ENCODE measurements at regions not wholly inside any gene's neighbourhood (a gene's known extent, or its start where the extent isn't known, plus 50 kb on each side); places are given as distances from the start of the nearest gene placed in this dataset.

DNA sequence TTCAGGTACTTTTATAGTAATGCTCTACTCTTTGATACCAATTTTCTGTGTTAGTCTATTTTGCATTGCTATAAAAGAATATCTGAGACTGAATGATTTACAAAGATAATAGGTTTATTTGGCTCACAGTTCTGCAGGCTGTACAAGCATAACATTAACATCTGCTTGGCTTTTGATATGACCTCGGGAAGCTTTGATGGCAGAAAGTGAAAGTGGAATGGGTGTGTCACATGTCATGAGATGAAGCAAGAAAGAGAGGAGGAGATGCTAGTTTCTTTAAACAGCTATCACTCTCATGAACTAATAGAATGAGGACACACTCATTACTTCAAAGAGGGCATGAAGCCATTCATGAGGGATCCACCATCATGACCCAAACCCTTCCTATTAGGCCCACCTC, 270.9 kb upstream of the IL12B start:
- DNase-seq, result no peak

GRCh38 chr5:159602434-159602833, 272.1 kb upstream of the IL12B start:
- DNase-seq, result no peak

- no peak for DNase-seq
Observed at GRCh38 chr5:159605585-159605984, 275.3 kb upstream of the IL12B start.

- no peak for DNase-seq
Observed at GRCh38 chr5:159609359-159609758, 279.1 kb upstream of the IL12B start.

- DNase-seq, result no peak
Observed at GRCh38 chr5:159610966-159611579, 280.8 kb upstream of the IL12B start.

DNA sequence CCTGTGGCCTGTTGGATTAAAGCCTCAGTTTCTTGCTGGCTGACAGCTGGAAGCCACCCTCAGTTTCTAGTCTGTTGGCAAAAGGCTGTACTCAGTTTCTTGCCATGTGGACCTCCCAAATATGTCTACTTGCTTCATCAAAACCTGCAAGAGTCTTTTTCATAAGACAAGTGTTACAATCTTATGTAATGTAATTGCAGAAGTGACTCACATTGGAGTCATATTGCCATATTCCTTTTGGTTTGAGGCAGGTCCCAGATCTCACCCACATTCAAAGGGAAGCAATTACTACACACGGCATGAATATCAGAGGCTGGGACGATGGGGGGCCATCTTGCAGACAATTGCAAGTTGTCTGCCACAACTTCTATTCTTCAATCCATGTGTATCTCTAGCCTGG, 286.7 kb upstream of the IL12B start:
- no peak for DNase-seq

DNA sequence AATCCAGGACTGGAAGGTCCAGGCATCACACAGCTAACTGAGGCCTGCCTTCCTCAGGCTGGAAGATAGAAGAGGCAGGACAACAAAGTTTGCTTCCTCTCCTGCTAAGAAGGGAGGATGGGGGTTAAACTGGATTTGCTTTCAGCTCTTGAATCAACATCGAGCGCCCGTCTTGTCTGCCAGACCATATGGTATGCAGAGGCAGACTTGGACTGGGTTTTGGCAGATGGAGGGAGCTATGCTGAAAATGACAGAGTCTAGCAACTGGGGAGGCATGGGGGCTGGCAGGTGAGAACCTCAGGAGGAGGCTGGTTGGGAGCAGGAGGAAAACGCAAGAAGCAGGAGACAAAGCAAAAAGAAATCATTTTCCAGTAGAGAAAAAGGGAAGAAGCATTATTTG, 289.5 kb upstream of the IL12B start:
- no peak for DNase-seq

DNA sequence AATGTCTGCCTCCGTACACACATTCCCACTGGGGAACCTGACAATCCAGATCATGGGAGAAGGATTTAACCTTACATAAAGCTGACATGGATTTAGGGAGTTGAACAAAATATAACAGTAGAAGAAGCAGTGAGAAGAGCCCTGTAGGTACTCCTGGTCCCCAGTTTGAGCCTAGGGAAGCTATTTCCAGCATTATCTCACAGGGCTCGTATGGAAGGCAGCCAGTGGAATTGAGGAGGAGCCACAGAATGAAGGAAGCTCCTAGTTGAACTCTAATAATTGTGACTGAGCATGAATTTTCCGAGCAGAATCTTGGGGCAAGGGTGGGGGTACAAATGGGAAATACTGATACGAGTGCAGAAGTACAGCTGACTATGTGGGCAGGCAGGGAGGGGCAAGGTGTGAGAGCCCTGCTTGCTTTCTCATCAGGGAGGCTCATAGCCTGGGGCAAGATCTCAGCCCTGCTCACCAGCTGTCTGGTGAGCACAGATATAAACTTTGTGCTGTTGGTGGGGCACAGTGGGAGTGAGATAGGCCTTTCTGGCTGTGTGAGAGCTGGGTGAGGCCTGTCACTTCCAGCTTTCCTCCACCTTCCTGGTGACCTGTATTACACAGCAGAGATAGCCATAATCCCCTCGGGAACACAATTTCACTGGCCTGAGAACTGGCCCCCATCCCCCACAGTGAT, 290.7 kb upstream of the IL12B start:
- DNase-seq, result peak in 2 of 3 experiments; percentile 17 to 66

DNA sequence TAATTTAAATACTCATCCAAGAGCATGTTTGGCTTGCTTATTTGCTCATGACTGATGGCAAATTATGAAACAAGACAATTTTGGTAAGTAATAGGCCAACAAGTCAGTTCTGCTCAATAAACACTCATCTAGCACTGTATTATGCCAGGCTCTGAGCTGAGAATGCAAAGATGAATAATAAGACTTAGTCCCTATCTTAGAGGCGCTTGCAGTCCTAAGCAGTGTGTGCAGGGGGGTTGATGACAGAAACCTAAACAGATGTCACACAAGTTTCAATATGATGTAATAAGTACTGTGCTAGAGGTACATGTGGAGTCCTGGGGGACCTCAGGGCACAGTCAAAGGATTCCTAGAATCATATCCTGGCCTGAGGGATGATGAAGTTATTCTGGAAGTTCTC, 287.6 kb upstream of the ADRA1B start:
- DNase-seq, result no peak

DNA sequence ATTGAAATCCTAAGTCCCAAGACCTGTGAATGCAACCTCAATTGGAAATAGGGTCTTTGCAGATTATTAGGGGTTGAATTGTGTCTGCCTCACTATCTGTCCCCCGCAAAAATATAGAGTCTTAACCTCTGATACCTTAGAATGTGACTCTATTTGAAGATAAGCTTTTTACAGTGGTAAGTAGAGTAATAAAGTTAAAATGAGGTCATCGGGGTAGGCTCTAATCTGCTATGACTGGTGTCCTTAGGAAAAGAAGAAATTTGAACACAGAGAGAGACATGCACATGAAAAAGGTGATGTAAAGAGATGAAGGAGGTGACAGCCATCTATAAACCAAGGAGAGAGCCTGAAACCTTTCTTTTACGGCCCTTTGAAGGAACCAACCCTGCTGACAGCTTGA, 287.1 kb upstream of the ADRA1B start:
- DNase-seq, result no peak

DNA sequence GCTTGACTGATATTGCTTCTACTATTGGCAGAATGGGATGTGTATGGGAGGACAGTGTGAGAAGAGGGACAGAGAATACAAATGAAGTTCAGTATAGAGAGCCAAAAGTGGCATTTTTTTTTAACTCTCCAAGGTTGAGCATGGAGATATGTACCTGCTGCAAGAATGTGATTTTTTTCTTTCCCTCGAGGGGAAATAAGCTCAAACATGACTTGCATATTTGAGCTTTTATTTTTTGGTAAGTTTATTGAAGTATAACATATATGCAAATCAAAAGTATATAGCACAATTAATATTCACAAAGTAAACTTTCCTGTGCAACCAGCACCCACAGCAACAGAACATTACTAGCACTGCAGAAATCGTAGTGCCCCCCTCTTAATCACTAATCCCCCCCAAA, 285.7 kb upstream of the ADRA1B start:
- DNase-seq, result no peak

DNA sequence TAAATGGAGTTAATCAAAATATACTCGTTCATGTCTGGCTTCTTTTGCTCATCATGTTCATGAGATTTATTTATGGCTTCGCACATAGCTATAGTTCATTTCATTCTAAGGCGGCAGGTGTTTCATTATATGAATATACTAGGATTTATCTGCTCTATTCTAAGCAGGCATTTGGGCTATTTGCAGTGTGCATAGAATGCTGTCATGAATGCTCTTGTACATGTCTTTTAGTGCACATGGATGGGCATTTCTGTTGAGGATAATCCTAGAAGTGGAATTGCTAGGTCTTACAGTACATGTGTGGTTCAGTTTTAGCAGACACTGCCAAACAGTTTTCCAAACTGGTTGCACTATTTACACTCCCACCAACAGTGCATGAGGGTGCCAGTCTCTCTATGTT, 285.3 kb upstream of the ADRA1B start:
- DNase-seq, result no peak

- no peak for DNase-seq
Observed at GRCh38 chr5:159632866-159633265, 283.4 kb upstream of the ADRA1B start.

DNA sequence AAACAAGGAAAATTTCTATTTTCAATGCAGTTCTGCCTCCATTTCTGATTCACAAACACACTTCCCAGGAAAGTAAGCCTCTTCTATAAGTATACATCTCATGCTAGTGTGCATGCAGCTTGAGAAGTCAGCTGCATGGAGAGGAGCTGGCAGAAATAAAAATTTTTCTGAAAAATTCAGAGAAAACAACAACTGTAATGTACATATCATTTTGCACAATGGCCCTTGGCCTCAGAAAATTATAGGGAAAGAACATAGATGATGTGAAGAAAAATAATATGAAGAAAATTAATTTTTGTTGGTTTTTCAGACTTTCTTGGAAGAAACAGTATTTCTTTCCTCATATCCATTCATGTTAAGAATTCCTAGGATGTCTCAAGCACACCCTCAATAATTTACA, 277.8 kb upstream of the ADRA1B start:
- DNase-seq, result no peak

GRCh38 chr5:159638954-159639559, 277.2 kb upstream of the ADRA1B start:
- DNase-seq, result no peak

DNA sequence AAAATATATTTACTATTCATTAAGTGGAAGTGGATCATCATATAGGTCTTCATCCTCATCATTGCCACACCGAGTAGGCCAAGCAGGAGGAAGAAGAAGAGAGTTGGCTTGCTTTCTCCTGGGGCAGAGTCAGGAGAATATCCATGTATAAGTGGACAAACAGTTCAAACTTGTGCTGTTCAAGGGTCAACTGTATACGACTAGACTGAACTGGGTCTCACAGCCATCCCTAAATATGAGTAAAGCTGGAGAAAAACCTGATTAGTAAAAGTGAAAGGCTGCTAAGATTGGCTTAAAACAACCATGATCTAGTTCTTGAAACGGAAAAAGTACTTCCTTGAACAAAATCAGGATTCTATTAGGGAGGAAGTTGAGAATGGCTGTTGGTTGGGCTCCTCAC, 276.7 kb upstream of the ADRA1B start:
- no peak for DNase-seq

DNA sequence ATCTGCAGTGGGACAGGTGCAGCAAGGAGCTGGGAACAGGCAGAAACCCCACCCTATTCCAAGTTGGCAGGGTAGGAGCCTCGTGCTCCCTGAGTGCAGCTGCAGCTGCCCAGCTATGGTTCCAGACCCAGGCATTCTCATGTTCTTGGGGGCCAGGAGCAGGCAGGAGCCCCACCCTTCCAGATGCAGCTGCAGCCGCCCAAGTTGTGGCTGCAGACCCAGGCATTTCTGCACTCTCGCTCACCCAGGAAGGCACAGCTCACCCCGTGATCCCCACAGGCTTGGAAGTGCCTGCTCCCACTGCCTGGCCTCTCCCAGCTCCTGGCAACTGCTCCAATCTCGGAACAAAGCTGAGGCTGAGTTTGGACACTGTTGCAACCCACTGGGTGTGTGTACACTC, 275.8 kb upstream of the ADRA1B start:
- DNase-seq, result no peak

DNA sequence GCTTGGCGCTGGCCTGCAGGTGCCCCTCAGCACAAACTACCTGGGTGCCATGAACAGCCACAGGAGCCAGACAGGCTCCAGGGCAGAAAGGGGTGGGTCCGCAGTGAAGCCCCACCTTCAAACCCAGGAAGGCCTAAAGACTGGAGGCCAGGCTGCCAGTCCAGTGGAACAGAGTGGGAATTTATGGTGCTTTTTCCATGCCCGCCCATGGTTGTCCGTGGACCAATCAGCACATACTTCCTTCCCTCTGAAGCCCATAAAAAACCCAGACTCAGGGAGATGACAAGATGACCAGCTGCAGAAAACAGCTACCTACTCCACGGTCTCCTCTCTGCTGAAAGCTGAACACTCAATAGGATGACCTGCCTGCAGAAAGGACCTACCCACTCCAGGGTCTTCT, 275.4 kb upstream of the ADRA1B start:
- no peak for DNase-seq

- no peak for DNase-seq
Observed at GRCh38 chr5:159641371-159642039, 274.8 kb upstream of the ADRA1B start.

DNA sequence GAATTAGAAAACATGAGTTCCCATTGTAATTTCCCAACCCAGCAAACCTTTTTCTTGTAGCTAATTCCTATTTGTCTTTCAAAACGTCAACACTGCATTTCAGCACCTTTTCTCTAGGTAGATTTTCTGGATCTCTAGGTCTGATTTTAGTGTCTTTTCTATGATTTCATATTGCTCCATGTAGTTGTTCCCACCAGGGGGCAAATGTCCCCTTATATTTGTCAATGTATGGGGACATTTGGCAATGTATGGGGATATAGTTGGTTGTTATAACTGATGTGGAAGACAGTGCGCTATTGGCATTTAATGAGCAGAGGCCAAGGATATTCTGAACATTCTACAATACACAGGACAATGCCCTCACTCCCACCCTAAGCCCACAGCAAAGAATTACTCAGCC, 273.9 kb upstream of the ADRA1B start:
- DNase-seq, result no peak

DNA sequence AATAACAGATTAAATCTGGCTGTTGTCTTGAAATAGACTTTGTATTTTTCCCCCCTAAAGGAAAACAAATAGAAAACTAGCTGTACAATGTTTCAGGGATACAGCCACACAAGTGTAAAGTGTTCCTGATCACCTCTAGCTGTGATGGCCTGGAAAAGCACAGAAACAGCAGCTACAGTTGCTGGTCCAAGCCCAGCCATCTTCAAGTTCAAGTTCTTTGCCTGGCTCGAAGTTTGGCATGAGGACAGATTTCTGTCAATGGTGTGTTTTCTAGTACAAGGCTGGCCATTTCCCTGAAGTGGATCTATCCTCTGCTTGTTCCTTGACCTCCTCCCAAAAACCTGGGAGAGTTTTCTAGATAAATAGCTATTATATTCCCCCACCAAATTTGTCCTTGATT, 272.2 kb upstream of the ADRA1B start:
- no peak for DNase-seq

DNA sequence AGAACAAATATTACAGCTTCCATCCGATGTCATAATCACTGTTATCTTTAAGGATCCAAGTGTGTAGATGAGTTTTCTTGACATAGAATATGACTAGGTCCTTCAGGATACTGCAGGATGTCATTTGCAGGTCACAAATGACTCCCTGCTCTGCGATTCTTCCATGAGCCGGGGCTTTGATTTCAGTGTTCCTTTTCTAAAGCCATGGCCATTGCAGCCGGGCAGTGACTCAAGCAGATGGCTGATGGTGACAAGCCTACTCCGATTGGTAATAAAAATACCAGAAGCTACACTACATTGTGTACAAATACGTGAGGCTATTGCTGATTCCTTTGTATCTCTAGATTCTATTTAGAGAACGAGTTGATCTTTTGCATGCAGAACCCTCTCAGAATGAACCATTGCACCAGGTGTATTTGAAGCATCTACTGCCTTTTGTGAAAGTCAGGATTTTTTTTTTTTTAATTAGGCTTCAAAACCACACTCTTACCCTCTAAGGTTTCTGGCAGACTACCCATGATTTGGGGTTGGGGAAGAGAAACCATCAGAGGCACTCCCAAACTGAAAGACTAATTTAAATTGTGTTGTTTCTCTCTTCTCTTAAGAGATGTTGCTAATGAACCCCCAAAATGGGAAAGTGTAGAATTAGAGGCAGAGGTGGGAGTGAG, 271.0 kb upstream of the ADRA1B start:
- DNase-seq, result no peak

GRCh38 chr5:159650803-159651202, 265.5 kb upstream of the ADRA1B start:
- DNase-seq, result no peak
